HepG2 (cell line): ENCODE measurements at regions not wholly inside any gene's neighbourhood (a gene's known extent, or its start where the extent isn't known, plus 50 kb on each side); places are given as distances from the start of the nearest gene placed in this dataset.

Experiments used
- AKNA ChIP-seq: sonication (generic); formaldehyde crosslinking; IDR thresholded peaks from 2 replicates; pipeline ENCODE4 v1.4.0; 2020; ENCODE audit warnings: missing genetic modification reagents, borderline replicate concordance
- CENPX ChIP-seq: sonication (generic); formaldehyde crosslinking; IDR thresholded peaks from 2 replicates; pipeline ENCODE4 v1.9.0; 2021; ENCODE audit warnings: mild to moderate bottlenecking, missing genetic modification reagents, moderate library complexity
- FLYWCH1 ChIP-seq: sonication (generic); formaldehyde crosslinking; IDR thresholded peaks from 2 replicates; pipeline ENCODE4 v1.8.1; 2023; ENCODE audit warnings: mild to moderate bottlenecking, missing genetic modification reagents
- HOXA5 ChIP-seq: sonication (generic); formaldehyde crosslinking; IDR thresholded peaks from 2 replicates; pipeline ENCODE4 v1.4.0; 2020; ENCODE audit warnings: missing genetic modification reagents
- IKZF1 ChIP-seq: fragments of 450-650 bp; IDR thresholded peaks from 2 replicates; pipeline ENCODE4 v1.7.1; 2016
- JUNB ChIP-seq: sonication (generic); formaldehyde crosslinking; IDR thresholded peaks from 2 replicates; pipeline ENCODE4 v1.8.0; 2022; ENCODE audit warnings: missing genetic modification reagents, mild to moderate bottlenecking, borderline replicate concordance
- MAZ ChIP-seq, 2 experiments: sonication (generic) in 1 of 2; formaldehyde crosslinking in 1 of 2; IDR thresholded peaks; 2 replicates each; pipeline versions ENCODE4 v1.5.0 to v1.6.1; 2012 to 2020; ENCODE audit warnings: low read depth in 2 of 2, mild to moderate bottlenecking in 2 of 2, borderline replicate concordance in 1 of 2, improper control_type of control experiment in 1 of 2, low read length in 1 of 2, missing genetic modification reagents in 1 of 2, moderate library complexity in 1 of 2
- MXD3 ChIP-seq: IDR thresholded peaks from 2 replicates; pipeline ENCODE4 v1.6.1; 2016; ENCODE audit warnings: mild to moderate bottlenecking, missing biosample characterization, missing genetic modification reagents
- NFIC ChIP-seq: IDR thresholded peaks from 2 replicates; pipeline ENCODE4 v1.6.1; 2012; ENCODE audit warnings: mild to moderate bottlenecking, low read length, inconsistent platforms
- NFKBIZ ChIP-seq: IDR thresholded peaks from 2 replicates; pipeline ENCODE4 v1.6.1; 2018; ENCODE audit warnings: missing genetic modification reagents, missing compliant biosample characterization
- ONECUT2 ChIP-seq: sonication (generic); formaldehyde crosslinking; IDR thresholded peaks from 2 replicates; pipeline ENCODE4 v1.4.0; 2020; ENCODE audit warnings: missing genetic modification reagents
- SALL2 ChIP-seq: sonication (generic); formaldehyde crosslinking; IDR thresholded peaks from 2 replicates; pipeline ENCODE4 v1.8.1; 2023; ENCODE audit warnings: mild to moderate bottlenecking, missing genetic modification reagents, inconsistent platforms
- SMC3 ChIP-seq: IDR thresholded peaks from 2 replicates; pipeline ENCODE4 v1.6.1; 2011; ENCODE audit warnings: low read length, improper control_type of control experiment
- ZGPAT ChIP-seq: IDR thresholded peaks from 2 replicates; pipeline ENCODE4 v1.6.1; 2016; ENCODE audit warnings: mild to moderate bottlenecking
- ZNF180 ChIP-seq: sonication (generic); formaldehyde crosslinking; IDR thresholded peaks from 2 replicates; pipeline ENCODE4 v1.4.0; 2020; ENCODE audit warnings: low read depth, missing genetic modification reagents, borderline replicate concordance
- ZNF503 ChIP-seq: sonication (generic); formaldehyde crosslinking; IDR thresholded peaks from 2 replicates; pipeline ENCODE4 v1.4.0; 2020; ENCODE audit warnings: missing genetic modification reagents
- ZNF580 ChIP-seq: IDR thresholded peaks from 2 replicates; pipeline ENCODE4 v1.6.1; 2016; ENCODE audit warnings: low read depth, borderline replicate concordance
- ZNF589 ChIP-seq: sonication (generic); formaldehyde crosslinking; conservative IDR thresholded peaks from 2 replicates; pipeline ENCODE4 v1.8.0; 2022; ENCODE audit warnings: mild to moderate bottlenecking, moderate library complexity, missing genetic modification reagents
- ZNF614 ChIP-seq: IDR thresholded peaks from 2 replicates; pipeline ENCODE4 v1.6.1; 2018; ENCODE audit warnings: missing biosample characterization, missing genetic modification reagents, inconsistent platforms, borderline replicate concordance
- ZNF7 ChIP-seq: IDR thresholded peaks from 2 replicates; pipeline ENCODE4 v1.6.1; 2016; ENCODE audit warnings: missing biosample characterization, missing genetic modification reagents
- ZNF710 ChIP-seq: sonication (generic); formaldehyde crosslinking; IDR thresholded peaks from 2 replicates; pipeline ENCODE4 v1.5.0; 2020; ENCODE audit warnings: mild to moderate bottlenecking, missing genetic modification reagents, borderline replicate concordance

- TF ChIP-seq AKNA (CRISPR knock-in tag), result no peak
- TF ChIP-seq ZGPAT (CRISPR knock-in tag), result no peak
- TF ChIP-seq ZNF180 (CRISPR knock-in tag), result no peak
- TF ChIP-seq NFKBIZ (CRISPR knock-in tag), result no peak
- TF ChIP-seq SMC3, result no peak
- TF ChIP-seq ZNF710 (CRISPR knock-in tag), result no peak
- TF ChIP-seq ONECUT2 (CRISPR knock-in tag), result no peak
- TF ChIP-seq FLYWCH1 (CRISPR knock-in tag), result no peak
- no peak for TF ChIP-seq SALL2 (CRISPR knock-in tag)
- no peak for TF ChIP-seq MAZ (IDR thresholded peaks at IDR 0.05; ENCODE audit: borderline replicate concordance, low read depth, low read length)
- TF ChIP-seq MAZ (CRISPR knock-in tag; IDR thresholded peaks at IDR 0.05; ENCODE audit: low read depth), result no peak
- no peak for TF ChIP-seq ZNF614 (CRISPR knock-in tag)
- TF ChIP-seq IKZF1, result no peak
- no peak for TF ChIP-seq MXD3
- no peak for TF ChIP-seq ZNF503 (CRISPR knock-in tag)
- no peak for TF ChIP-seq HOXA5 (CRISPR knock-in tag)
- TF ChIP-seq ZNF589 (CRISPR knock-in tag), result no peak
- no peak for TF ChIP-seq JUNB (CRISPR knock-in tag)
- no peak for TF ChIP-seq NFIC
- no peak for TF ChIP-seq ZNF580
- TF ChIP-seq ZNF7 (CRISPR knock-in tag), result 0 out of 2 replicates have a peak, but pooled peaks have one; percentile 39
- TF ChIP-seq CENPX (CRISPR knock-in tag), result no peak
Measured at GRCh38 chr14:23828001-23828400, 125.6 kb upstream of the DHRS4 start (continued).
